HG03139 (cell line): ENCODE measurements at regions not wholly inside any gene's neighbourhood (a gene's known extent, or its start where the extent isn't known, plus 50 kb on each side); places are given as distances from the start of the nearest gene placed in this dataset.
"Not testable (repeated sequence)": the region's sequence is repeated elsewhere in the genome, so short reads cannot be mapped to it uniquely, and the experiment has no call there.

Source experiments
- ATAC-seq: cut with Tn5 transposase; IDR thresholded peaks from one replicate; pipeline ENCODE4 v1.9.1; 2021; ENCODE audit not compliant: unreplicated experiment

GRCh38 chr4:31687717-31688342 lies 967.7 kb downstream of the PCDH7 start:
- no peak for ATAC-seq

- no peak for ATAC-seq
Observed at GRCh38 chr4:31692399-31692940, 972.3 kb downstream of the PCDH7 start.

GRCh38 chr4:31701256-31701655 lies 981.1 kb downstream of the PCDH7 start:
- no peak for ATAC-seq

DNA sequence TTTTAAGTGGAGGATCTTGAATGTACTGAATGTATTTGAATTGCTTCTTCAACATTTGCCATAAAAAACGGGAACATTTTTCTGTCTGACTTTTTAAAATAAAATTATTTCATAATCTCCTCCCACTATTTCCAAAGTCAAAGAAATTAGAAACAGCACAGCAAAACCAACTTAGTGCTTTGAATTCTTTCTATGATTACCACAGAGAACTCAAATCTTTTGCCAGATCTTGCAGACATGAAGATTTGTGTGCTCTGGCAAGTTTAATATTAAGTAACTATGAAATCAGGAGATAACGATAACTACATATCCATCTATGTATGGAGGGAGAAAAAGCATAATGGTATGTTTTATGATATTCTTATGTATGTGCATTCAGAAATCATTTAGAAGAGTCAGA lies 982.2 kb downstream of the PCDH7 start:
- ATAC-seq, result no peak

DNA sequence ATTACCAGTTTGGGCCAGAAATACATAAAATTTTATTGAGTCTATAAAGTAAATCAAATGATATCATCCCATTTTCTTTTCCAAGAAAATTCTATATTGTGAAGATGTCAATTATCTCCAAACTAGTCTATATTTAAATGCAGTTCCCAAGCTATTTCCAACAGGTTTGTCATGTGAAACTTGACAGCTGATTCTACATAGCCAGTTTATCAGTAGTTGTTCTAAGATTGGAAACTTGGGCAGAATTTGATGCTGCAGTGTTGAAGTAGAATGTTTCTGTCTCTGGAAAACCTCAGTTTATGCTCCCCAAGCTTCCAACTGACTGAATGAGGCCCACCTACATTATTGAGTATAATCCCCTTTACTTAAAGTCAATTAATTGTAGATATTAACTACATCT lies 994.1 kb downstream of the PCDH7 start:
- ATAC-seq, result no peak

DNA sequence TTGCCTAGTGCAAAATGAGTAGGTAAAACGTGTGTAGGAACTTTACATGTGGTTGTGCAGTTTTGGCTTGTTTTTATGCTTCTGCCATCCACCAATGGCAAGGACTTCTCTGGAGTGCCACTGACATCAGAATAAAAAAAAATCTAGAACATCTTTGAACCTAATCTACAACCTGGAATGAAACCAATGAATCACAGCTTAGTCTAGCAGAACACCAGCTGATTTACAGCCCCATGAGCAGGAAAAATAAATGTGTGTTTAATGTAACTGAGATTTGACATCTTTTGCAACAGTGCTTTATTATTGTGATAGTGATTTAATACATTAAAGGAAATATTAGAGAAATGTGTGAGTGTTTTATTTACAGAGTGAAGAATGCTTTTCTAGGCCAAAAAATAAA lies 995.1 kb downstream of the PCDH7 start:
- no peak for ATAC-seq

- ATAC-seq, result no peak
Observed at GRCh38 chr4:31727030-31727429, 1006.9 kb downstream of the PCDH7 start.

DNA sequence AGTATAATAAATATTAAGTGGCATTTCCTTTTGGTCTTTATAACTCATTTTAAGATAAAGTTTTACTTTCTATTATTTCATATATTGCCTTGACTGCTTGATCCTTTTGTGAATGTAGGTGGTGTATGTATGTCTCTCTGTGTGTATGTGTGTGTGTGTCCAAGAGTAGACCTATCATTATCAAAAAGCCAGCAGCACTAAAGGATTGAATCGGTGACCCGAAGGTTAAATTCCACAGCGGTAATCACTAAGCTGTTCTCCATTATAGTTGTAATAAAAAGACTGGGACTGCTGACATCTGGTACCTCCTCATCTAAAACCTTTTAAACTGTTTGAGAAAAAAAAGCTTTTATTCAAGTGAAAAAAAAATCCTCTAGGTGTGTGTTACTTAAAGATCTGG lies 1014.8 kb downstream of the PCDH7 start:
- ATAC-seq, result no peak

- ATAC-seq, result no peak
Observed at GRCh38 chr4:31737419-31737818, 1017.2 kb downstream of the PCDH7 start.

DNA sequence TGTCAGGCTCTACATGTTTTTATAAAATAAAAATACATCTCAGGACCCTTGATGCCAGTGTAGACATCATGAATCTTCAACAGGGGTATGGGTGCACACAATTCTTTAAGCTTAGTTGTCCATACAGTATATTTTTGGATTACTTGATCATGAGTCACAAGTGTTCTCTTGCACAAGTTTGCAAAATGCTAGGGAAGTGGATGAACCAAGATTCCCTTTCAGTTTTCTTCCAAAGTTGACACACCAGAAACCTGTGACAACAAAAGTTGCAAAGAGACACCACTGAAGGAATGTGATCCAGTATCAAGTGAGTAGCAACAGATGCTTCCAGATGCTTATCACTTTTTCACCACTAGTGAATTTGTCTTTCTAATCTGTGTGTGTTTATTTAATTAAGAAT lies 1021.2 kb downstream of the PCDH7 start:
- ATAC-seq, result no peak

DNA sequence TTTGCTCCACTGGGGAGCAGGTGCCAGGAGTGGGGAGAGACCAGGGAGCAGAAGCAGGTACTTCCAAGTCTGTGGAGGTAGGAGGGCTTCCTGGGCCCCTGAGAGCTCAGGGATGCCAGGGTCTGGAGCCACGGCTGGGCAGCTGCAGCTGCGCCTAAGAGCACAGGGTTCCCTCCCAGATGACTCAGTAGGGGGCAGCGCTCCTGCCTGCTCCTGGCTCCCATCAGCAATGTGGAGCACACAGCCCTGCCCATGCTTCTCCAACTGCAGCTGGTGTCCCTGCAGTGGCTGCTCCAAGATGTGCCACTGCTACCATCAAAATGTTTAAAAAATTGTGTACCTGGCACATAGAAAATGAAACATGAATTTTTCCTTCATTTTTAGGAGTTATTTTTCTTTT lies 1028.2 kb downstream of the PCDH7 start:
- no peak for ATAC-seq

DNA sequence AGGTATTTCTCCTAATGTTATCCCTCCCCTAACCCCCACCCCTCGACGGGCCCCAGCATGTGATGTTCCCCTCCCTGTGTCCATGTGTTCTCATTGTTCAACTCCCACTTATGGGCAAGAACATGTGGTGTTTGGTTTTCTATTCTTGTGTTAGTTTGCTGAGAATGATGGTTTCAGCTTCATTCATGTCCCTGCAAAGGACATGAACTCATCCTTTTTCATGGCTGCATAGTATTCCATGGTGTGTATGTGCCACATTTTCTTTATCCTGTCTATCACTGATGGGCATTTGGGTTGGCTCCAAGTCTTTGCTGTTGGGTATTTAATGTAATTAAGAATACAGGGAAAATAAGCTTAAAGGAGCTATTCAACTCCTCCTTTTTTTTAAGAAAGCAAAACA lies 1030.4 kb downstream of the PCDH7 start:
- not testable (repeated sequence) for ATAC-seq

- no peak for ATAC-seq
Observed at GRCh38 chr4:31755751-31756150, 1035.6 kb downstream of the PCDH7 start.

DNA sequence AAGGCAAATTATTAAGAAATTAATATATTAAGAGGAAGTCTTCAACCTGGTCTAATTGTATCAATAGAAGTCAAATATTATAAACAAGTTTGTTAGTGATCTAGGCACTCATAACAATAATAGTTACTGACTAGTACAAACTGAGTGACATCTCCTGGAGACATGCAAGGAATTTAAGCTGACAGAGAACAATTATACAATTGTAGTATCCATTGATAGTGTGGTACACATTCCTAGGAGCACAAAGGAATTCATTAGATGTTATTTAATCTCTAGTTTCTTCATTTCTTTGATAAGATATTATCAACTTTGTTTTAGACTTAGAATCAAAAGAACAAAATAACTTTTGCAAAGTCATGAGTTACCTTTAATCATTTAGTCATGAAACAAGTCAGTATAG lies 1048.6 kb downstream of the PCDH7 start:
- no peak for ATAC-seq

DNA sequence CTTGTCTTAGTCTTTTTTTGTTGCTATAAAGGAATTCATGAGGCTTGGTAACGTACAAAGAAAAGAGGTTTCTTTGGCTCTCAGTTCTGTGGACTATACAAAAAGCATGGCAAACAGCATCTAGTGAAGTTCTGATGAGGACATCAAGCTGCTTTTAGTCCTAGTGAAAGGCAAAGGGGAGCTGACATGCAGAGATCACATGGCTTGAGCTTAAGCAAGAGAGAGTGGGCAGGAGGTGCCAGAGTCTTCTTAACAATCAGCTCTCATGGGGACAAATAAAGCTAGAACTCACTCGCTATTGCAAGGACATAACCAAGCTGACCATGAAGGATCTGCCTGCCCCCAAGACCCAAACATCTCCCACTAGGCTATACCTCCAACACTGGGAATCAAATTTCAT lies 1063.1 kb downstream of the PCDH7 start:
- no peak for ATAC-seq

DNA sequence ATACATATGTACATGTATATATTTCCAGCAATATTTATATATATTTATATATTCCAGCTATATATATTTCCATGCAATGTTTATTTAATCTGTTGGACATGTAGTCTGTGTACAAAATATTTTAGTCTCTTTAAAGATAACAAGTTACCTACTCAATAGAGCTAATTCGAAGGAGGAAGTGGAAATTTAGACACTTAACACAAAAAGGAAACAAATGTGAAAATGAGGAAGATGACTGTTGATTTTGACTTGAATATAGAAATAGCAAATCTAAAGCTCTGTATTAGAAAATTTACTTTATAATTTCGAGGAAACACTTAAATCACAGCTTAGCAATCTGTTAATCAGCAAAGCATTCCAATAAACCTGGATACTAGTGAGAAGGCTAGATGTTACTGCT lies 1064.4 kb downstream of the PCDH7 start:
- ATAC-seq, result no peak

DNA sequence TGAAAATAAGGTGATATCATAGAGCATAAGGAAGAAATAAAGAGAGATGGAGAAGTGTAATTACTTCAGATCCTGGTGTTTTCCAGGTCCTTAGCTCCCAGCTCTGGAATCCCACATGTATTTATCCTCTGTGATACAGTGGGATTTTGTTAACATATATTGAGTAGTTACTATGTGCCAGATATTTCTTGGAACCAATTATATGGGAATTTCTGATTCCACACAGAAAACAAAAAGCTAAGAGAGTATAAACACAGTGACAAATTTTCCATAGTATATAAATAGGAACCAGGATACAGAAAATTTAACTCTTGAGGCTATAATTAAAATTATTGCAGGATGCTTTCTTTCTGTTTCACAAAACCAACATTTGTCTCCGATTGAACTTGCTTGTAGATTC lies 1067.5 kb downstream of the PCDH7 start:
- no peak for ATAC-seq

DNA sequence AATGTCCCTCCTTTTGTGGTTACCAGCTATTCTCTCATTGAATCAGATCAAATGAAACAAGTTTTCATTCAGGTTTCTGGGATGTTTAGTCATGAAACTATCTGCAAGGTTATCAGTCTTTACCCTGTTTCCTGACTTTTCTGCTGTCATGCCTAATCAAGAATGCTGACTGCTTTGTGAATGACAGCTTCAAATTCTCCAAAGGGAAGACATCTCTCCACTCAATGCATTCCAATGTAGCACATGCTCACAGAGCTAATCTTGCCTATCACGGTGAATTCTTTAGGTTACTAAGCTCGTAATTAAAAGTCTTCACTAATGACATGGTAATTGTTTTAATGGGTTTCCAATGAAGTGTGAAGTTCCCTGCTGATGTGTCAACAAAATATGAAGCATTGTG lies 1068.5 kb downstream of the PCDH7 start:
- ATAC-seq, result no peak

DNA sequence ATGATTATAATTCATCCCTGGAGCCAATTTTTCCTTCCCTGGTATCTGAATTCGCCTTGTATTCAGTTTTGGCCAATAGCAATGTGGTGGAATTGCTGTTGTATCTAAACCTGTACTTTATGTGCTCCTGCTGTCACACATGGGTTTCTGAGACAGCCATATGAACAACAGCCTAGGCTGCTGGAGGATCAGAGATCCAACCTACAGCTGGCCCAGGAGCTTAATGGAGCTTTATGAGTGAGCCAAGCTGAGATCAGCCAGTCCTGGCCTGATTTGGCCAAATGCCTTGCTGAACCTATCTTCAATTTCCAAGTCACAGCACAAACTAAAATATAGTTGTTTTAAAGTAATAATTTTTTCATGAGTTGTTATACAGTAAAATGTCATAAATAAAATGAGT lies 1071.5 kb downstream of the PCDH7 start:
- no peak for ATAC-seq

DNA sequence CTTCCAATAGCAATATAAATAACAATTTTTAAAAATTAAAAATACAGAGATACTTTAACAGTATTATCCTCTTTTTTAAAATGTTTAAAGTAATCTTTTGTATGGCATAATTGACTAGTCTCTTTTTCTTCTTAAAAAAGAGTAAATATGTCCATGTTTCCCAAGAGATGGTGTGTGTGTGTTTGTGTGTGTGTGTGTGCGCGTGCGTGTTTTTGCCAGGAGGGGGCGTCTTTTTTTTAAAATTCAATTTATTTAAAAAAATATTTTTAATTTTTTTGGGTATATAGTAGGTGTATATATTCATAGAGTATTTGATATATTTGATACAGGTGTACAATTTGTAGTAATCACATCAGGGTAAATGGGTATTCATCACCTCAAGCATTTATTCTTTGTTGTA lies 1073.7 kb downstream of the PCDH7 start:
- no peak for ATAC-seq

- not testable (repeated sequence) for ATAC-seq
Observed at GRCh38 chr4:31797052-31797451, 1076.9 kb downstream of the PCDH7 start.

- no peak for ATAC-seq
Observed at GRCh38 chr4:31803526-31804195, 1083.5 kb downstream of the PCDH7 start.

GRCh38 chr4:31807036-31807435 lies 1086.9 kb downstream of the PCDH7 start:
- ATAC-seq, result no peak
